GM19238 (cell line): ENCODE measurements at regions not wholly inside any gene's neighbourhood (a gene's known extent, or its start where the extent isn't known, plus 50 kb on each side); places are given as distances from the start of the nearest gene placed in this dataset.
"Not testable (repeated sequence)": the region's sequence is repeated elsewhere in the genome, so short reads cannot be mapped to it uniquely, and the experiment has no call there.

ENCODE experiments used
- DNase-seq: peaks from one replicate; pipeline ENCODE4 v3.0.0; 2011; ENCODE audit warnings: low spot score; ENCODE audit not compliant: insufficient read length

DNA sequence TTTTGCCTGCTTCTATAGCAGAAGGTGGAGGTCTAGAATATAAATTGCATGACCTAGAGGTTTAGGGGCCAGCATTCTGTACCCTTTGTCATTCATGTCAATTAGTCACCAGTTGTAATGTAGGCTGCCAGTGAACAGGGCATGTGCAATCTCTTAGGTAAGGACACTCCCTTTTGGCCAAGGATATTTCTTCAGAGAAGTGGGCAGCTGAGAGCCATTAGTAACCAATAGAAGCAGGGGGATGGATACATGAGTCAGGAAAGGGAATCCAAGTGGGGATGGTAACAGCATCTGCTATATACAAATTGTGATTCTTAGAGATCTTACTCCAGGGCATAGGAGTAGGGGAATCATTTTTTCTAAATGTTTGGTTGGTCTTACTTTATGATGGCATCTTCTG is 494.2 kb upstream of the JAG1 start:
- no peak for DNase-seq

DNA sequence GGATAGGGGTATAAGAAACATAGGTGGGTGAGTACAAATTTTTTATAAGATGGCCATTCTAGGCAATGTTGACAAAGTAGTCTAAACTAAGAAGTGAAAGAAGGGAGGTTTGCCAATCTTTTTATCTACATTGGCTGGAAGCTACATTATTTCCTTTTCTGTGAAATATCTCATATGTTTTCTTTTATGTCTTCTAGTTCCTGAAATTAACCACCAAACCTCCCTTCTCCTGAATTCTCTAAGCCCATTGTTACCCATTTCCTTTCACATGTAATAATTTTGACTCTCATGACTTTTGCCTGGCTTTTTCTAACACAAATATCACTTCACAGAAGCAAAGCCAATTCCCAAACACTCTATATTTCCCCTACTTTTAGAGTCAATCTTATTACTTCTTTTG is 496.2 kb upstream of the JAG1 start:
- no peak for DNase-seq

GRCh38 chr20:11170565-11170964 is 496.8 kb upstream of the JAG1 start:
- DNase-seq = no peak

- DNase-seq = no peak
Measured at GRCh38 chr20:11172881-11173280, 499.1 kb upstream of the JAG1 start.

- DNase-seq = no peak
Measured at GRCh38 chr20:11173916-11174315, 500.1 kb upstream of the JAG1 start.

DNA sequence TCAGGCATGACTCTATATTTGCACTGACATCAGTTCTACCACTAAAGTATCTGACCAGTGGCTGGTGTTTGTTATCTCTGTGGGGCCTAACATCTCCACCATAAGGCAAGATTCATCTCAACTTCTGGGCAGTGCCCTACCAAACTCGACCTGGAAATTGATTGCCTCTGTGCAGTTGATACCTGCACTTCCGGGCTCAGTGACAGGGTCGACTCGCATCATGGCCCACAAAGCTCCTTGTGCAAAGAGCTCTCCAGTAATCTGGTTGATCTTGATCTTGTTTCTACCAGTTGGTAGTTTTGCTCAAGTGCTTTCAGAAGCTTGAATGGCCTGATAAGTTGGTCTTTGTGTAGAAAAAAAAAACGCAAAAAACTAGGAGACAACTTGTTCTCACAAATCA is 501.1 kb upstream of the JAG1 start:
- no peak for DNase-seq

GRCh38 chr20:11176431-11176830 is 502.6 kb upstream of the JAG1 start:
- DNase-seq = no peak

- no peak for DNase-seq
Measured at GRCh38 chr20:11178946-11179654, 505.3 kb upstream of the JAG1 start.

DNA sequence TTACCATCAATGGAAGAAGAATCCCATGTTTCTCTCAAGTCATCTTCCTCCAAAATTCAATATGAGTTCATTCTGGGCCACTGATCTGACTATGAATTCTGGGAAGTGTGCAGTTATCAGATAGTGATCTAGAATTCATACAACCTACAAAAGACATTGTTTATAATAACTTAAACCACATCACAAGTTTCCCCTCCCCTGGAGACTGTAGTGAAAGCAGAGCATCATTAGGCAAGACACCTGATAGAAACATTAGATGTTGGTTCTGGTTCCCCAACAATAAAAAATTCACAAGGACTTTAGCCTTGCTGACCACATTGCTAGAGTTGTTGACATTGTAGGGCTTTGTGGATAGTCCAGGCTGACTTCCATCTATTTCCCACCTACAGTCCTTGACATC is 506.4 kb upstream of the JAG1 start:
- DNase-seq = no peak

DNA sequence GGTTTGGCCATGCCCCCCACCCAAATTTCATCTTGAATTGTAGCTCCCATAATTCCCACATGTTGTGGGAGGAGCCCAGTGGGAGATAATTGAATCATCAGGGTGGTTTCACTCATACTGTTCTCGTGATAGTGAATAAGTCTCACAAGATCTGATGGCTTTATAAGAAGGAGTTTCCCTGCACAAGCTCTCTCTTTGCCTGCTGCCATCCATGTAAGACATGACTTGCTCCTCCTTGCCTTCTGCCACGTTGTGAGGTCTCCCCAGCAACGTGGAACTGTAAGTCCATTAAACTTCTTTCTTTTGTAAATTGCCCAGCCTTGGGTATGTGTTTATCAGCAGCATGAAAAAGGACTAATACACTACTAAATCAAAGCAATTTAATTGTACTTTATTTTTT is 507.3 kb upstream of the JAG1 start:
- DNase-seq = not testable (repeated sequence)

DNA sequence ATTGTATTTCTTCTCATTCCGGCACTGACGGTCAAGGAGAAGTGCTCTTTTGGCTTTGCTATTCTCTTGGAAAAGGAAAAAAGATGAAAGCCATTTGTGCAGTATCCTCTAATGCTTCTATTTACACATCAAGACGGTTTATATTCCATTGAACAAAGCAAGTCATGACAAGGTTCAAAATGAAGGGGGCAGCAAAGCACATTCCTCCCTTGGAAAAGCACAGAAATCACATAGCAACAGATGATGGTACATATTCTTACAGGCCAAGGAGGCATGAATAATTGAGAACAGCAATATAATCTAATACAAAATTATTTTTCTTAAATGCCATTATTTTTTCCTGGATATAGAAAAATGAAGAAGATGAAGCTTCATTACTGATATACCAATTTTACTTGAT is 508.2 kb upstream of the JAG1 start:
- DNase-seq = no peak

GRCh38 chr20:11182720-11183119 is 508.9 kb upstream of the JAG1 start:
- DNase-seq = no peak

DNA sequence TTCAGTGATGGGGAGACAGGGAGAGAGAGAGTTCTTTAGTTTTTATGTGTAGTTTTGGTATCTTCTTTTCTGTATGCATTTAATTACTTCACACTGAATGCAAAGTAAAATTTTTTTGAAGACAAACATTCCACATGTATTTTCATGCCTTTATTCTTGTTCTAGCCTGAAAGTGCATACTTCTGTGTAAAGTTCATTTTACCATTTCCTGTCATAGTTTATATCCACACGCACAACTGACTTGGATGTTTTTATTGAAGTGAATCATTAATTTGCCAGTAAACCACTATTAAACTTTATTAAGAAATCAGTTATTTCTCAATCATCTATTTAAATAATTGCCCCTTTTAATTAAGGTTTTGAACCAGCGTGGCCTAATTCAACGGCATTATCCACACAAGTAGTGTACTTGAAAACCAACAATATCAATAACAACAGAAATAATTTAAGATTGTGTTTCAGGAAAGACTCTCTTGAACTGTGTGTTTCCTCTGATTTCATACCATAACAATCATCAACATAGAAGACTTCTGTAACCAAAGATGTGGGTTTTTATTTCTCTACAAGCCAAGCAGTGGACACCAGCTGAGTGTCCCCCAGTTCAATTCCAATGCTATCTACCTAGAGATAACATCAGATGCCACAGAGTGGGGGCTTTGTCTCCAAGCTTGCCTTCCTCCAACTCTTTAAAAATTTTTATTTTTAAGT is 512.7 kb upstream of the JAG1 start:
- DNase-seq = no peak

DNA sequence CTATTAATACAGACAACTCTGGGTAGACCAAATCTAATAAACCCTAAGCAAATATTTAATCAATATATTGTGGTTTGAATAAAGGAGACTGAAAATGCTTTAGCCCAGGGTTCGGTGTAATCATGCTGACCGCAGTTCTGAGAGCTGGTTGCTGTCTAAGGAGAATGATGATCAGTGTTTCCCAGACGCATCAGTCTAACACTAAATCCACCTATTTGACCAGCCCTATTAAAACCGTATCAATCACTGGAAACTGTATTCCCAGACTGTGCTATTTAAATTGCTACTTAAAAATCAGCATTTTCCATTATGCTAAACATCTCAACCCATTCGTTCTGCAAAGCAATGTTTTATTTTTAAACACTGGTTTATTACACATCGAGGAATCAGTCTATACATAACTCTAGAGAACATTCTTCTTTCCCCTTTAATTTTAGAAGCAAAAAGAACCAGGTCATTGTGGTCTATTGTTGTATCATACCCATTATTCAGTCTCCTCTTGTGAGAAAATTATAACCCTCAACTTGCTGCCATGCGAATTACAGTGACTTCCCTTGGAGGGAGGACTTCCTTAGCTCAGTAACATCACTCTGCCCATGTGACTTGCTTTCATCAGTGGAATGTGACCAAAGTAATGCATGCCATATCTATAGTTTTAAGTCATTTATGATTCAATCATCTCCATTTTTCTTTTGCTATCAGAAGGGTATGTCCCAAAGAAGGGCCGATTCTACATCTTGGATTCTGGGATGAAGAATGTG is 515.2 kb upstream of the JAG1 start:
- DNase-seq = no peak

GRCh38 chr20:11190741-11191140 is 516.9 kb upstream of the JAG1 start:
- no peak for DNase-seq

- DNase-seq = no peak
Measured at GRCh38 chr20:11192106-11192505, 518.3 kb upstream of the JAG1 start.

- DNase-seq = no peak
Measured at GRCh38 chr20:11193241-11193640, 519.4 kb upstream of the JAG1 start.

DNA sequence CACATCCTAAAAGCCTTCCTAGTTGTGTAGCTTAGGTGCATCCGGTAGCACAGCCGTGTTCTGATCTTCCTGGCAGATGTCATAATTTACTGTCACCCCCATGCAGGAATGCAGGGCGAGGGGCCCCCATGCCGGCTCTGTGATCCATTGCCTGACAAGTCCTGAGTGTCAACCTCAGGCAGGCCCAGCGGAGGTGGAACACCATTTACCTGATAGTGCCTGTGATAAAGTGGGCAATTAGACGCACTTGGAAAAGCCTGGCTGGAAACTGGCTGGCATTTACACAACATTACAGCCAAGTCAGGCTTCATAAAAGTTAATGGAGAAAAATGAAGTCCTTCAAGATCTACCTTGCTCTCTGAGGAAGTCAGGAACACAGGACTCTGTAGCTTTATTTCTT is 521.4 kb upstream of the JAG1 start:
- no peak for DNase-seq

DNA sequence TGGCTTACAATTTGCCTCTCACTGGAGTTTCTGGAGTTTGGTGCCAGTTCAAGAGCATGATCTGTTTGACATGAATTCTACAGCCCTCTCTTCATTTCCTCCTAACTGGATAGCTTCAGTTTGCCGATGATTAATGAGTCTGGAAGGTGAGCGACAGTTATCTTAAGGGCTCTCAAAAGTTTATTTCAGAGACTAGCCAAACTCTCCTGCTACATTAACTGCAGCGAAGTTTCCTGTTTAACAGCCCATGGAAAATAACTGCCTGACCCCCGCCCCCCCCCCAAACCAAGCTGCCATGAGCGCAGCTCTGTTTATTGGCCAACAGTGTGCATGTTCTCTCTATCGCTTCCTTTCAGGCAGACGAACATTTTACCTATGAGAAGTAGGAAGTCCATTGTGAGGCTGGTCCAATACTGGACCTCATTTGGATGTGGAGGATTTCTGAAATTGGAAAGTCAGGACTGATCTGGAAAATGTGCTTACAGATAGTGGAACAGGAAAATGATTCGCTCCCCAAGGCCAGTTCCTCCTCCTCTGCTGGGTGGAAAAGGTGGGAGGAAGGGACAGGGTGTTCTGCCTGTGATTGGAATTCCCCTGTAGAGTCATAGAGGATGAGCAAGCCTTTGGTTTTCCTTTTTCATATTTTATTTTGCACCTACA is 522.2 kb upstream of the JAG1 start:
- no peak for DNase-seq

DNA sequence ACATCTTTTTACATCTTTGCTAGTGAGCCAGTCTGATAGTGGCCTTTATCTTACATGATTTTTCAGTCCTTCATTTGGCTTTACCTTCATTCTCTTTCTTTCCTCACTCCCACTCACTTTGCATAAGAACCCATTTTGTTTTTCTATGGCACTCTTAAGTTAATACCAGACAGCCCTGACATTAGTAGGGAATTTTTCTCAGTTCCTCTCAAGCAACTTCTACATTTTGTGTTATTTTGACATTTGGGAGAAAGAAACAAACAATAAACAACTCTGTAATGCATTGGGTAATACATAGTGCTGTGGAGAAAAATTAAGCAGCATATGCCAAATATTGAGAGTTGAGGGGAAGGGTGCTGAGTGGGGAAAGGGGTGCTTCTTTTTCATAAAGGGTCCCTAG is 524.1 kb upstream of the JAG1 start:
- DNase-seq = no peak

DNA sequence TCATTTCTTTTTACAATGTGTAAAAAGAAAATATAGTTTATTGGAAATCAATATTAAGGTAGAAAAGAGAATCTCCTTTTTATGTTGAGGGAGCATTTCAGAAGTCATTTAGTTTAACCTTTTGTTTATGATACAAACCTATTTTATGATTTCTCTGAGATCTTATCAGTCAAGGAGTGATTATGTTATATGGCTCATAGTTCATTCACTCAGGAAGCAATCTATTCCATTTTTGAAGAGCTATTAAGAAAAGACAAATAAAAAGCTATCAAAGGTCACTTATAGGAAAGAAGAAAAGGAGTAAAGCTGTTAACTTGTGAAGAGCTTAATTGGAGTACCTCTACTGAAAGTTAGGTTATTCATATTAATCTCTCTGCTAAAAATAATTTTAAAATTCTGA is 526.6 kb upstream of the JAG1 start:
- DNase-seq = no peak
